Parathyroid adenoma (tissue), 2 donors: ENCODE measurements at regions not wholly inside any gene's neighbourhood (a gene's known extent, or its start where the extent isn't known, plus 50 kb on each side); places are given as distances from the start of the nearest gene placed in this dataset.
"Not testable (repeated sequence)": the region's sequence is repeated elsewhere in the genome, so short reads cannot be mapped to it uniquely, and the experiment has no call there.

Experiments used
- H2AFZ ChIP-seq: fragments of 300-600 bp; sonication (generic); one replicate; pipeline ENCODE4 v1.7.0; 2017; ENCODE audit warnings: antibody characterized with exemption, mild to moderate bottlenecking
- H3K27ac ChIP-seq: fragments of 300-600 bp; sonication (generic); one replicate; pipeline ENCODE4 v1.7.0; 2017
- H3K27me3 ChIP-seq: fragments of 300-600 bp; sonication (generic); one replicate; pipeline ENCODE4 v1.7.0; 2017; ENCODE audit warnings: low read length; ENCODE audit not compliant: control insufficient read depth, insufficient read depth
- H3K36me3 ChIP-seq: fragments of 300-600 bp; sonication (generic); one replicate; pipeline ENCODE4 v1.7.0; 2017; ENCODE audit warnings: low read length; ENCODE audit not compliant: control insufficient read depth, insufficient read depth
- H3K4me1 ChIP-seq: fragments of 300-600 bp; sonication (generic); one replicate; pipeline ENCODE4 v1.7.0; 2017; ENCODE audit warnings: control low read depth
- H3K4me2 ChIP-seq: fragments of 300-600 bp; sonication (generic); one replicate; pipeline ENCODE4 v1.7.0; 2017; ENCODE audit warnings: low read length
- H3K4me3 ChIP-seq: fragments of 300-600 bp; sonication (generic); one replicate; pipeline ENCODE4 v1.7.0; 2017; ENCODE audit warnings: low read depth, low read length
- H3K79me2 ChIP-seq: fragments of 300-600 bp; sonication (generic); one replicate; pipeline ENCODE4 v1.7.0; 2017; ENCODE audit warnings: control low read depth
- H3K9ac ChIP-seq: fragments of 300-600 bp; sonication (generic); one replicate; pipeline ENCODE4 v1.7.0; 2017; ENCODE audit warnings: mild to moderate bottlenecking
- H3K9me3 ChIP-seq: fragments of 300-600 bp; sonication (generic); one replicate; pipeline ENCODE4 v1.7.0; 2017; ENCODE audit warnings: low read length; ENCODE audit not compliant: control insufficient read depth
- TF ChIP-seq, protein P1 (sequence below): fragments of 300-600 bp; sonication (generic); IDR thresholded peaks from one replicate; pipeline ENCODE4 v1.7.0; 2017; ENCODE audit warnings: antibody characterized with exemption, mild to moderate bottlenecking
- donor health status: primary hyperparathyroidism.

- no peak overlapping the region for H3K27ac ChIP-seq
- TF ChIP-seq, protein P1, sequence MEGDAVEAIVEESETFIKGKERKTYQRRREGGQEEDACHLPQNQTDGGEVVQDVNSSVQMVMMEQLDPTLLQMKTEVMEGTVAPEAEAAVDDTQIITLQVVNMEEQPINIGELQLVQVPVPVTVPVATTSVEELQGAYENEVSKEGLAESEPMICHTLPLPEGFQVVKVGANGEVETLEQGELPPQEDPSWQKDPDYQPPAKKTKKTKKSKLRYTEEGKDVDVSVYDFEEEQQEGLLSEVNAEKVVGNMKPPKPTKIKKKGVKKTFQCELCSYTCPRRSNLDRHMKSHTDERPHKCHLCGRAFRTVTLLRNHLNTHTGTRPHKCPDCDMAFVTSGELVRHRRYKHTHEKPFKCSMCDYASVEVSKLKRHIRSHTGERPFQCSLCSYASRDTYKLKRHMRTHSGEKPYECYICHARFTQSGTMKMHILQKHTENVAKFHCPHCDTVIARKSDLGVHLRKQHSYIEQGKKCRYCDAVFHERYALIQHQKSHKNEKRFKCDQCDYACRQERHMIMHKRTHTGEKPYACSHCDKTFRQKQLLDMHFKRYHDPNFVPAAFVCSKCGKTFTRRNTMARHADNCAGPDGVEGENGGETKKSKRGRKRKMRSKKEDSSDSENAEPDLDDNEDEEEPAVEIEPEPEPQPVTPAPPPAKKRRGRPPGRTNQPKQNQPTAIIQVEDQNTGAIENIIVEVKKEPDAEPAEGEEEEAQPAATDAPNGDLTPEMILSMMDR: no peak
- no peaks in the 10 kb centered on the region for H3K27me3 ChIP-seq
- H3K4me2 ChIP-seq: no peak overlapping the region
- no peaks in the 10 kb centered on the region for H3K4me1 ChIP-seq
- no peaks in the 10 kb centered on the region for H3K36me3 ChIP-seq
- no peaks in the 10 kb centered on the region for H3K9me3 ChIP-seq
- no peaks in the 10 kb centered on the region for H3K79me2 ChIP-seq
- H3K9ac ChIP-seq: no peak overlapping the region
- no peak overlapping the region for H3K4me3 ChIP-seq
- H2AFZ ChIP-seq: no peak overlapping the region
Measured at GRCh38 chr7:41566581-41566980, 136.3 kb downstream of the INHBA start.

GRCh38 chr7:41565655-41566054 is 137.2 kb downstream of the INHBA start:
- Histone ChIP-seq H3K27me3 (no peaks in the 10 kb centered on the region), H3K79me2 (no peaks in the 10 kb centered on the region), H3K27ac (no peak overlapping the region), H3K4me1 (no peaks in the 10 kb centered on the region), H3K9me3 (no peaks in the 10 kb centered on the region), H3K4me2 (no peak overlapping the region), H3K9ac (no peak overlapping the region), H3K36me3 (no peaks in the 10 kb centered on the region), H2AFZ (no peak overlapping the region), H3K4me3 (no peak overlapping the region)
- TF ChIP-seq, protein P1: no peak

- TF ChIP-seq, protein P1: no peak
- Histone ChIP-seq H3K9me3 (no peaks in the 10 kb centered on the region), H3K27me3 (no peaks in the 10 kb centered on the region), H3K27ac (no peak overlapping the region), H3K4me1 (no peaks in the 10 kb centered on the region), H3K4me3 (no peak overlapping the region), H3K4me2 (no peak overlapping the region), H3K36me3 (no peaks in the 10 kb centered on the region), H2AFZ (no peak overlapping the region), H3K79me2 (no peaks in the 10 kb centered on the region), H3K9ac (no peak overlapping the region)
Measured at GRCh38 chr7:41559426-41559825, 143.5 kb downstream of the INHBA start.

DNA sequence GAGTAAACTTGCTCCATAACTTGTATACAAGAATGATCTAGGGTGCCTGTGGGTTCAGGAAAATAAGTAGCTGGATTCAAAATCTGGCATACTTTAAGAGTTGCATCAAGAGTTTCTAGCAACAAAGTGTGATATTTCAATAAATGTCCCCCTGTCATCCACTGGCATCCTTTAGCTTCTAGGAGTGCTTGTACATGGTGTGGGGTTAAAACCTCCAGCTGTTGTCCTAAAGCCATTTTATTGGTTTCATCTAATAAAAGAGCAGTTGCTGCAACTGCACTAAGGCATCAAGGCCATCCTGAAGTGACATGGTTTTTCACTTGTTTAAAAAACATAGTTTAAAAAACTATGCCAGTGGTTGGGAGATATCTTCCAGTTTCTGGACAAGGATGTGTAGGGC is 148.4 kb downstream of the INHBA start:
- no peak overlapping the region for H3K9ac ChIP-seq
- H3K9me3 ChIP-seq: no peaks in the 10 kb centered on the region
- no peak overlapping the region for H3K4me3 ChIP-seq
- no peaks in the 10 kb centered on the region for H3K36me3 ChIP-seq
- no peaks in the 10 kb centered on the region for H3K4me1 ChIP-seq
- no peaks in the 10 kb centered on the region for H3K79me2 ChIP-seq
- H2AFZ ChIP-seq: no peak overlapping the region
- H3K27ac ChIP-seq: no peak overlapping the region
- TF ChIP-seq, protein P1: no peak
- no peaks in the 10 kb centered on the region for H3K27me3 ChIP-seq
- H3K4me2 ChIP-seq: no peak overlapping the region

GRCh38 chr7:41550046-41550445 is 152.8 kb downstream of the INHBA start:
- H2AFZ ChIP-seq, H3K79me2 ChIP-seq, H3K27me3 ChIP-seq, H3K4me2 ChIP-seq, H3K4me1 ChIP-seq, H3K27ac ChIP-seq, H3K9me3 ChIP-seq, H3K36me3 ChIP-seq, H3K4me3 ChIP-seq, H3K9ac ChIP-seq: not testable (repeated sequence)
